ENCODE measurements at regions not wholly inside any gene's neighbourhood (a gene's known extent, or its start where the extent isn't known, plus 50 kb on each side); places are given as distances from the start of the nearest gene placed in this dataset.

GRCh38 chr12:76282744-76283143 is 65.5 kb downstream of the BBS10 start:
- TF ChIP-seq CTCF (IDR thresholded peaks at IDR 0.05; ENCODE audit: low read length) = no peak
- TF ChIP-seq EZH2phosphoT487 (IDR thresholded peaks at IDR 0.05; ENCODE audit: low read length) = no peak
